ENCODE measurements at regions not wholly inside any gene's neighbourhood (a gene's known extent, or its start where the extent isn't known, plus 50 kb on each side); places are given as distances from the start of the nearest gene placed in this dataset.

DNA sequence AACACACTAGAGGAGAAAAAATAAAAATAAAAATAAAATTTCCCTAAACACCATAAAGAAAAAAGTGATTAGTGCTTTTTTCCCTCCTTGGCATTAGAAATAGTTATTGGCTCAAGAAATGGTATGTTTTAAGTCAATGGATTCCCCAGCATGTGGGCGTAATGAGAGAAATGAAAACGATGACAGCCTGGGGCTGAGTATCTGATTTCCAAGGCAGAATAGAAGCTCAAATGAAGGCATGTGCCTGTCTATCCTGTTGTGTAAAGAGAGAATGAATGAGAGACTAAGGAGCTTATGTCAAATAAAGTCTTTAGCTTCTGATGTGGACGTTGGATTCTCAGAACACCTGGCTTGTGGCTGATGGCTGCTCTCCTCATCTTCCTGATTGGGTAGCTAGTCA lies 1408.4 kb upstream of the TMEM132C start:
- no peak for TF ChIP-seq CTCF (IDR thresholded peaks at IDR 0.05; ENCODE audit: insufficient read depth, low read depth, low read length, missing control alignments)
- DNase-seq (ENCODE audit: low read depth), result no peak
- H3K4me3 ChIP-seq (ENCODE audit: low read length), result no peak overlapping the region

DNA sequence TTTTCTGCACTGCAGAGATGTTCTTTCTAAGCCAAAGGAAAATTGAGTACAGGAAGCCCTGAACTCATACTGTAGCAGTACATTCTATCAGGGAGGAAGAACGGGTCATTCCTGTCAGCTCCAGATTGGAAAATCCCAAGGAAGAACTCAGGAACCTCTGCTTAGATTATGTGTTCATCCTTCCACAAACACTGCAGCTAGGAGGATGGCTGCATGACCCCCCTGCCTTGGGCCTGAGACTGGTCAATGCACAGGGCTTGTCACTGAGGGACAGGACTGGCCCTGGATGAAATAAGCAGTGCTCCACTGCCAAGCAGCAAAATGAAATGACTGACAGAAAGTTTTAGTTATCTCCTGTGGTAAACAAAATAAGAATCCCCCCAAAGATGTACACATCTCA lies 1406.8 kb upstream of the TMEM132C start:
- no peak for DNase-seq (ENCODE audit: low read depth)
- no peak overlapping the region for H3K4me3 ChIP-seq (ENCODE audit: low read length)
- no peak for TF ChIP-seq CTCF (IDR thresholded peaks at IDR 0.05; ENCODE audit: insufficient read depth, low read depth, low read length, missing control alignments)

DNA sequence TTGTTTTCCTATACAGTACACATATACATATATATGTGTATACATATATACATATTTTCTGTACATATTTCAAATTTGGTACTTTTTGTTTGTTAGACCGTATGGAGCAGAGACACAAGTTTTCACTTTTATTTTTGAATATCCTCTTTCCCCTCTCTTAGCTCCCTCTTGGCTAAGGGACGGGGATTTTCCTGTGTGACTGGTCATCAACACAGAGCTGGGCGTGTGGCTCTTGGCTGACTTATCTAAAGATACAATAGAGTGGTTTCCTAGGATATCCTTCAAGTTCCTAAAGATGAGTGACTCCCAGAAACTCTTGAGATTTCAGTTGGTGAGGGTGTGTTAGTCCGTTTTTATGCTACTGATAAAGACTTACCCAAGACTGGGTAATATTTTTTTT lies 1404.5 kb upstream of the TMEM132C start:
- no peak for TF ChIP-seq CTCF (IDR thresholded peaks at IDR 0.05; ENCODE audit: insufficient read depth, low read depth, low read length, missing control alignments)
- H3K4me3 ChIP-seq (ENCODE audit: low read length), result no peak overlapping the region
- DNase-seq (ENCODE audit: low read depth), result no peak

GRCh38 chr12:126869644-126870043 lies 1397.3 kb upstream of the TMEM132C start:
- no peak for TF ChIP-seq CTCF (IDR thresholded peaks at IDR 0.05; ENCODE audit: insufficient read depth, low read depth, low read length, missing control alignments)
- no peak overlapping the region for H3K4me3 ChIP-seq (ENCODE audit: low read length)
- DNase-seq (ENCODE audit: low read depth), result no peak

- no peak overlapping the region for H3K4me3 ChIP-seq (ENCODE audit: low read length)
- no peak for DNase-seq (ENCODE audit: low read depth)
Measured at GRCh38 chr12:126873701-126874100, 1393.3 kb upstream of the TMEM132C start.

GRCh38 chr12:126874427-126875026 lies 1392.4 kb upstream of the TMEM132C start:
- H3K4me3 ChIP-seq (ENCODE audit: low read length), result no peak overlapping the region
- DNase-seq (ENCODE audit: low read depth), result peak; percentile 49
- TF ChIP-seq CTCF (IDR thresholded peaks at IDR 0.05; ENCODE audit: insufficient read depth, low read depth, low read length, missing control alignments), result peak; percentile 41

More at GRCh38 chr12:126873701-126874100, 1393.3 kb upstream of the TMEM132C start:
- no peak for TF ChIP-seq CTCF (IDR thresholded peaks at IDR 0.05; ENCODE audit: insufficient read depth, low read depth, low read length, missing control alignments)

DNA sequence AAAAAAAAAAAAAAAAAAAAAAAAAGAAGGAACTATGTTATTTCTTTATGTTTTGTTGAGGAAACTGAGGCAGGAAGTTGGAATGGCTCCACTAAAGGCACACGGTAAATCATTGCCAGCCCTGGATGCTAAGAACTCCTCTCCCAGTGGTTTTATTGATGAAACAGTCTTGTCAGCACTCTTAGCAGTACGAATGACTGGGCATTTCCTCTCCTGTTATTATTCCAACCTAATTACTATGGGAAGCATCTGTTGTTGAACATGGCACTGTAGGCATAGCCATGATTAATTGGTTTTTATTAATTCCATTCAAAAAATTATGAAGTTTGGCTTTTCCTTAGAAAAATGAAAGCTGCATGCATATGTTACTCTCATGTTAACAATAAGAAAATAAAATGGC lies 1387.1 kb upstream of the TMEM132C start:
- DNase-seq (ENCODE audit: low read depth), result no peak
- no peak overlapping the region for H3K4me3 ChIP-seq (ENCODE audit: low read length)
- TF ChIP-seq CTCF (IDR thresholded peaks at IDR 0.05; ENCODE audit: insufficient read depth, low read depth, low read length, missing control alignments), result no peak

Data from epithelial cell of esophagus (primary cell).